NCI-H69 (cell line): ENCODE measurements at regions not wholly inside any gene's neighbourhood (a gene's known extent, or its start where the extent isn't known, plus 50 kb on each side); places are given as distances from the start of the nearest gene placed in this dataset.
A peak's percentile ranks its signal among the peaks of the same experiment; 100 is the strongest.

Source experiments
- DNase-seq: peaks from one replicate; lab custom pipeline; 2025; lab: John Stamatoyannopoulos, UW

DNA sequence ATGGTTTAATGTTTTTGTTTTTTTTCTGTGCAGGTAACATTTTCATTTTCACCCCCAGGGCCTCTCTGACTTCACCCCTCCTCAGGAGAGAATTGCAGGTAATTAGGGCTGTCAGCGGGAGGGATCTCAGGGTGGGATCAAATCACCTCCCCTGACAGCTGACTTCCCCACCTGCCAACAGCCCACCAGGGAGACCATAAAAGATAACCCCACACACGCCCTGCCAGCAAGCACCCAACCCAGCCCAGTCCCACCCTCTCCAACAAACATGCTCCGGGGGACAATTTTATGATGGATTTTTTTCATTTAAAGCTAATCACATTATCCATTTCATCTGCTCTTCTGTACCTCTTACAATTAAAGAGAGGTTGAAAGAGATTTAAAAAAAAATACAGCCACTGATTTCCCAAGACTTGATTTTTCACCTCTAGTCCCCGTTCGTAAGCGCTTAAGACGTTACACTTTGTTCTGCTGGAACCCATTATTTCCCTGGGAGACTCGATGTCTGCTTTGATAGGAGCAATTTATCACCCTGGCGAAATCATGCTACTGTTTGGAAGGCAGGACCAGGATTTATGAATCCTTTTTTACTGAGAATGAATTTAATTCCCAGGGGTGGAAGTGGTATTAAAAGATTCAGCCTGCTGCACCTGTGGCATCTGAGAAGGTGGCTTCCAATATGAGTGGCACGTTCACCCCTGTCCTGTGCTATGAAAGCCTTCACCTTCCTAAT lies 232.9 kb upstream of the ID2 start:
- peak; percentile 89 for DNase-seq

DNA sequence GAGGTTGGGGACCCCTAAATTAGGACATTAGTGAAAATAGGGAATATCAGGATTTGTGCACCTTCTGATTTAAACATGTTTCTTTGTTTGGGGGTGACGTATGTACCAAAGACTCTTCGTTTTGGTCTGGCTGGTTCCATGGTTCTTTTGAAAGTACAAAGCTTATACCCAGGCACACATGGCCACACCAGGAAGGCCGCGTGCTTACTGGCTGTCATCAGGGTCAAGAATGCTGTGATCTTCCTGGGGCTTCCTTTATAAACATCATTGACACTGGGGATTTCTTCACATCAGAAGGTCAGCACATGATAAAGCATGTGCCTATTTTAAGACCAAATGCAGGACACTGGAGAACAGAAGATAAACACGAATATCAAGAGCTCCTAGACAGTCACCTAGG lies 230.6 kb upstream of the ID2 start:
- no peak for DNase-seq

DNA sequence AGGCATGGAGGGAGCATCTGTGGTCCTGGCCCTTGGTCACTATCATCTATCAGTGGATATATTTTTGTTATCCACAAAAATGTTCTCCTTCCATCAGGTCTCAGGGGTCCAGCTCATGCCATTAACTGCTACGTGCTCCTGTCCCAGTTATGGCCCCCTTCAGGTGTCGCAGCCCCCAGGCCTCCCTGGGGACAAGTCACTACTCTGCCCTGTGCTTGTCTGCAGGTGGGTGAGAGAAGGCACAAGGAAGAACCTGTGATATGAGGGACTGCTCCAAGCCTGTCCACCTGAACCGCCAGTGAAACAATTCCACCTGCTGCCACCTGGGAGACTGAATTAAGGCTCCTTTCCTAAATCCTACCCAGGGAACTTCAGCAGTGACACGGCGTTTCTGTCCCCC lies 229.6 kb upstream of the ID2 start:
- DNase-seq: no peak

DNA sequence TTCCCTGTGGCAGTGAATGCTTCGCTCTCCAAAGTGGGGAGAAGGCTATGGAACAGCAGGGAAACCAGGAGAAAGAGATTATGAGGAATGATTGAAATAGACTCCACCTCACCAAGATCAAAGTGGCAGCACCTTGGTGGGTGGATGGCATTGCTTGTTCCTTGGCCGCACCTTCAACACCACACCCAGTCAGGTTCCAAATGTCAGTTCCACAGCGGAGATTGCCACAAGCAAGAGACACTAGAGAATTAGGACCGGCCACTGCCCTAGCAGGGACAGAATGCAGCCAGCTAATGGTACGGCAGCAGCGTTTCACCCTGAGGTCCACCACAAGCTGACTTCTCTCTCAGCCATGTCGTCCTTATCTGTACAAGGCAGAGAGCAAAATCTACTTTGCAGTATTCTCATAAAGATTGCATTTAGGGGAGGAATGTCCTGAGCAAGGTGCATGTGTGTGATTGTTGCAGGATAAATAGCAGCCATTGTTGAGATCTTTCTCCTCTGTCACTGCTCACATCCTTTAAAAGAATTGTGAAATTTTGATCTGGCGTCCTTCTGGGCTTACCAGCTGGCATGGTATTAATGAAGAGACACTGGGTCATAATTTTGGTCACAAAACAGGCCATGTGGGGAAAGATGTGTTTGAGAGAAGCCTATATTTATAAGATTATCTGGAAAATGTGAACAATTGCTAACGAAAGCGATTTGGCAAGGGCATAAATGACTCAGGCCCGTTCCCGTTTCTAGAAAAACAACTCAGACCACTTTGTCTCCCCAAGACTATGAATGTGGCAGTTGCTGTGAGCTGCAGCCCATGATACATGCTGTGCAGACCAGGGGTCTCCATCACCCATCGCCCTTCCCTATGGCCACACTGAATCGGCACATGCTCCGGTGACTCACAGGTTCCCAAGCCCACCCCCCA lies 228.6 kb upstream of the ID2 start:
- DNase-seq: no peak

DNA sequence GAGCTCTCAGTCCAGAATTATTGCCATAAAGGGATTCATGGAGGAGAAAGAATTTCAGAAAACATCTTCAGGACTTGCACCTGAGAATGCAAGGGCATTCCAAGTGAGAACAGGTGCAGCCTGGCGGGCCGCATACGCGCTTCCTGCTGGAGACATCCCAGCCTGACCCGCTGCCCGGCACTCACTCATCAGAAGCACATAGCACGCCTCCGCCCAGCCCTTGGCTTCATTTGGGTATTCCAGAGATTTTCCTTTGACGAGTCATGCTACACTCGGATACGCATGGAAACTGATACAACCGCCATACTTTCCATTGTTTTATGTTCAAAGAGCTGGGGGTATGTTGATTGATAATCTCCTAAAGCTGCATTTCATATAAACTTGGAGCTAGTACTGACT lies 228.0 kb upstream of the ID2 start:
- DNase-seq: no peak

DNA sequence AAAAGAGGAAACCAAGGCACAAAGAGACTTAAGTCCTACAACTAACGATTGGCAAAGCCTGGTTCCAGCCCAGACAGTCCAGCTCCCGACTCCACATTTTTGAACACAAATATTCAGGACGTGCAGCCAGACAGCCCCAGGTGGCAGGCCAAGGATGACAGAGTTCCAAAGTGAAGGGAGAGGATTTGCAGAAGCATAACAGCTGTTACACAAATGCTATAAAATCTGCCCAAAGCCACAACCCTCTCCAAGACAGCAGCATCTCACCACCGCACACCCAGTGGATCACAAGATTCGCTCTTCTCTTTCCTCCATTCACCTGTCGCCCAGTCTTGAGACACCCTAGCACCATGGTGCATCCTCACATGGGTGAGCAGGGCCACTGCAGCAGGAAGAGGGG lies 227.1 kb upstream of the ID2 start:
- DNase-seq: no peak

DNA sequence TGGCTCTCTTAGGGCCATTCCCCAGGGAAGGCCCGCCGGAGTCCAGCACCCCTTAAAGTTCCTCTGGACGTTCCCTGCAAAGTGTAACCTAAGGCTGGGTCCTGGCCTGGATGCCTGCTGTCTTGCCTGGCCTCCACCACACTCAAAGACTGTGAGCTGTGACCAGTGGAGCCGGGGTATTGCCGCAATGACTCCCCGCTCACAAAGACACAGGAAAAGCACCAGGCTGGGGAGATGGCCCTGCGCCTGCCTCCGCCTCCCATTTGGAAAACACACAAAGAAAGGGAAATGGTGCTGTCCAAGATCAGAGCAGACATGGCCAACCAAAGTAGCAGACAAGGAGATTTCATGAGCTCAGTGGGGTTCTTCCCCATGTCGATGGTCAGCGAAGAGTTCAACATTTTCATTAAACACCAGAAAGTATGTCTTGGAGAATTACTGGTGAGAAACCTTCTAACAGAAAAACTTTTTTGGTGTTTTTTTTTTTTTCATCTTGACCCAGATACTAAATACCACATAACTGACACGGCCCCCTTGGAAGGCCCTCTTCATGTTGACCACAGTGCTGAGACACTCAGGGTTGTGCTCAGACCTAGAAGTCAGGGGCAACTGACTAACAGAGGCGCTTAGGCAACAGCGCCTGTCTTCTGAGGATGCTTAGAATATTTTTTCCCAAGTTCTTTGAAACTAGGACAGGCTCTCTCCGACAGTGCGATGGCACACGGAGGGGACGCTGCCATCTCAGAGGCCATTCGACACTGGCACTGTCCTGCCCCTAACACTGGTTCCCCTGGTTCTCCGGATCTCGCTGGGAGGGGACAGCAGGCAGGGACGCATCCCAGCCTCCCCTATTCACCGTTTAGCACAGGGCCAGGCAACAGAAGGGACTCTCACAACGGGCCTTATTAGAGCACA lies 226.4 kb upstream of the ID2 start:
- DNase-seq: no peak

DNA sequence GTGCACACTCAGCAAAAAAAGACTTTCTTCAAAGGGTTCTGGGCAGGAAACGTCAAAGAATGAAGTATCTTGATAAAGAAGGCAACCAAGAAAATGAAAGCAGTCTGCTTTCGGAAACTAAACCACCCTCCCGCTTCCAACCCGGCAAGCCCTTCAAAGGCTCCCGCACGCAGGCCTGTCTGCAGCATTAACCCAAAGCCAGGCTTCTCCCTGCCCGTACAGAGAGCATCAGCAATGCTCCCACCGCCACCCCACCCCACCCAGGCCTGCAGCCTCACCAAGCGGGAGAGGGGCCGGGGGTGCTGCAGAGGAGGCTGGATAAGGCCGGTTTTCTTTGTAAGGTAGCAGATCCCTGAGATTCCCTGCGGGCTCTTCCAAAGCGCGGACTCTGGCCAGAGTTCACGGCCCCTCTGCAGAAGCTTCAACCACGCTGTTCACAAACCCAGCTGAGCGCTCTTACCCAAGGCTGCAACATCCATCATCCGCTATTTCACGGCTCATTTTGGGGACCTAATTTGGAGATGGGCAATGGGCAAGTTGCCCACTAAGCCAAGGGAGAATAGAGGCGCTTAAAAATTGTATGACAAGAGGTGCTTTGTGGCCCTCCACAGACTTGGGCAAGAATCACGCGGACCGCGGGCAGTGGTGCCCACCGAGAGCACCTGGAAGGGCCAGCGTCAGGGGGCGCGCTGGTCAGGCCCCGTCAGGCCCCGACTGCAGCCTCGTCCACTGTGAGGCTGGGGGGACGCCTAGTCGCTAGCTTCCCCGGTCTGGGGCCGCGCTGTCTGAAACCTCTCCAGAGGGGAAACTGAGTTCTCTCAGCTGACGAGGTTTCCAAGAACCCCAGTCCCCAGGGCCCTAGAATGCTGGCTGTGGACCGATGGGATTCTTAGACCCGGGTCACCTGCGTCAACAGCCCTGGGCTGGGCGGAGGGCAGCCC lies 225.4 kb upstream of the ID2 start:
- peak; percentile 16 for DNase-seq

DNA sequence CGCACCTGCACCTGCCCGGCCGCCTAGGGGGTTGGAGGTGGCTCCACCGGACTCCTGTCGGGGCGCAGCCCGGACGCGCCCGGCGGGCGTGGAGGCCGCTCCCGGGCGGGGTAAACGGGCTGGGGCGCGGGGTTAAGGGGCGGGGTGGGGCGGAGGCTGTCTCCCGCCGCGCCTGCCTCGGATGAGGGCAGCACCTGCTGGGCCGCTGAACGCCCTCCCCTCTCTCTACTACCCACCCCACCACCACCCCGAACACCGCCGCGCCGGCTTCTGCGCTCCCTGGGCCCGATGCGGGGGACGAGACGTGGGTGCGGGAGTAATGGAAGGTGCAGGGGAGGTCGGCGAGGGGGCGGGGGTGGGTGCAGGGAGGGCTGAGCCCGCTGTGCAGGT lies 224.8 kb upstream of the ID2 start:
- peak; percentile 75 for DNase-seq

DNA sequence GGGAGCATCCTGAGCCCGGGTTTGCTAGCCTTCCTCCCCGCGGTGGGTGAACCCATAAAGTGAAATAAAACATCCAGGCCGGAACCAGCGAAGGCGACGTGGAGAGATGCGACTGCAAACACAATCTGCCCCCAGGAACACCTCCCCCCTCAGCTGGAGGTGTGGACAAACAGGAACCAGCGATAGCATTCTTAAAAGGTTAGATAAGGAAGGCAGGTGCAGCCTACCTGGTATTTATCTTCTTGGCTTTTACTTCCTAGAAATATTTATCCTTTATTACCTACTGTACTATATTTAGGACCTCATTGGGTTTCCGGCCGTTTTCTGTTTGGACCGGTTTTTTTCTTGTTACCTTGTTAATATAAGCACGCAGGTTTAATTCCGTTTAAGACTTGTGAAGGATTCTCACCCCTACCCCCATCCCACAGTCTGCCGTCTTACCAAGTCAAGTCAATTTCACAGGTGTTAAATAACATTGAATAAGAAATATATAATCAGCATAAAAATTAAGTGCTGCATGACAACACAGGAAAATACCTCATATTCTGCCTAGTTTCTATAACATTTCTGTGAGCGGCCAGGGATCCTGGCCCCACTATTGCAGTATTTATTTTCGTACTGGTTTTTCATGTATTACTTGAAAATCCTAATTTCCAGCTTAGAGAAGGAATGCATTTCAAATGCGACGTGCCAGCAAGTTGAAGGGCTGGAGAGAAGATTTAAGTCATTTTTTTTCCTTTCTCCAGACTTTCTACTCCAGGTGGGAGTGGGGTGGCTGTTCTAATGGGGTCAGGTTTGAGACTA lies 224.0 kb upstream of the ID2 start:
- DNase-seq: peak; percentile 71

DNA sequence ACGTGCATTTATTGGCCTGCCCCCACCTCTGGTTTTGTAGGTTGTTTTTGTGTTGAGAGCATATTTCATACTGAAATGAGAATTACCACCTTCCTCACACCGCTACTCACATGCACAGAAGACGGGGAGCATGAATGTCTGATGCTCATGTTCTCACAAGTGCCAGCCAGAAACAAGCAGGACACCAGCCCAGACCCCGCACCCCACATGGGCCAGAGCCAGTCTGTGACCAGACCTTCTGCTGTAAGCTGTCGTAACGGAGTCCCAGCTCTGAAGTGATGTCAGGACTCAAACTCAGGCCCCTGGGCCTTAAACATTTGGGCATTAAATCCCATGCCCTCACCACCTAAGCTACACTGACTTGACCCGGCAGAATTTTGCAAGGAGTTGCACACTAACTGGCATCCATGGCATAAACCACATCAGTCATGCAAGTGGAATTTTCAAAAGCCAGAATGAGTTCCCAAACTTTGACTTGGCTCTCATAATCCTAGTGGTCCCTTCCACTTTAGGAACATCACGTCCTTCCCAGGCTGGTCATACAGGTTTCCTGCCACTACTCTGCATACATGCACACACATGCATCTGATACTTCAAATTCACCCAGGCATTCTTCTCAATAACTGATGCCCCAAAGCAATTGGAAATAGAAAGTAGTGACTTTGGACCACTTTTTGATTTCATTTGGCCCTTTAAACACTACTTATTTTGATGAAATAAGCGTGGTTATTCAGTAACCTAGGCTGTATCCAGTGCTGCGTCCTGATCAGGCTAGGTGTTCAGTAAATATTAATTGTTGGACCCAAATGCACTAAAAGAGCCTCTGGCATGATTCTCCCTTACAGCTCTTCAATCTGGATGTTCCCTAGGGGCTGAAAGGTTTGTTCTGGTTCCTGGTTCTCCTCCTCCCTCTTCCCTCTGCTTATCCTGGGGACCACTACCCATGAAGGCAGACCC lies 223.1 kb upstream of the ID2 start:
- DNase-seq: no peak

DNA sequence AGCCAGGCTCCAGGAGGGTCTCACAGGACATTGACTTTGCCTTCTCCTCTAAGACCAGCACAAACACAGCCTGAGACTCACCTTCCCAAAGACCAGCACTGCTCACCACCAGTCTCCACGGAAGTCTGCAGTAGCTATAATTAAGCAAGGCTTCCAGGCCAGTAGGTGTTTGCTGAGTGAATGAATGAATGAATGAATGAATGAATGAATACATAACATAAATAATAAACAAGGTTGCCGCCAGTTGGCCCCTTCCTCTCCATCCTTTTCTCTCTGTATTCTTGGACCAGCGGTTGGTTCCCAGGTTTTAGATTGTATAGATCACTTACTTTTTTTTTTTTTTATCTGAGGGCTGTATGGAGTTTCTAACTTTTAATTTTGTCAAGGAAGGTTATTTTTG lies 222.4 kb upstream of the ID2 start:
- DNase-seq: no peak

DNA sequence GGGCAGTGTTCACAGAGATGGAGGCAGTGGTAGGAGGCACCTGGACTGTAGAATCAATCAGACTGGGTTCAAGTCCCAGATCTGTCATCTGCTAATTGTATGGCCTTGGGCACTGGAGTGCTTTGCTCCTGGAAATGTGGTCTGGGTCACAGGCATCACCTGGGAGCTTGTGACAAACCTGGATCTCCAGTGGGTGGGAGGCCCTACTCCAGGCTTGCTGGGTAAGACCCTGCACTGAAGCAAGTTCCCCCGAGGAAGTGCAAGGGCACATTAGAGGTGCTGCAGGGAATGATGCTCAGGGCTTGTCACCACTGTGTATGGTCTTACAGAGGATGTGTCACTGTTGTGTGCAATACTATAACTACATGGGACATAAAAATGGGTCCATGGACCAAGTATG lies 220.5 kb upstream of the ID2 start:
- DNase-seq: no peak

DNA sequence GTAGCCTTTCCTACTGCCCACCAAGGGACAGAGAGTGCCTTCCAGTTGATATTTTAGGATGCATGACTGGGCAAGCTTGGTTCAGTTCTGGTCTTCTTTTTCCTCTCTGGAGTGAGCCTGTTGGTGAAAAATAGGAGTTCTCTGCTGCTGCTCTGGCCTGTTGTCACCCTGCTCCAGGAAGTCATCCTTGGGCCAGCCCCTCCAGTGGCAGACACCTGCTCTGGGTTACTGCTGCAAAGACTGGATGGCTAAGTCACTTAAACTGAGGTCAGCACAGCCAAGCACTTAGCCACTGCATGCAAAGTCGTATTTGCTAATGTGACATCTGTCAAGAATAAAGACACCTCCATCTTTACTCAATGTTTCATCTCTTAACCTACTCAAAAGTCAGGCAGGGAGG lies 219.6 kb upstream of the ID2 start:
- DNase-seq: no peak

DNA sequence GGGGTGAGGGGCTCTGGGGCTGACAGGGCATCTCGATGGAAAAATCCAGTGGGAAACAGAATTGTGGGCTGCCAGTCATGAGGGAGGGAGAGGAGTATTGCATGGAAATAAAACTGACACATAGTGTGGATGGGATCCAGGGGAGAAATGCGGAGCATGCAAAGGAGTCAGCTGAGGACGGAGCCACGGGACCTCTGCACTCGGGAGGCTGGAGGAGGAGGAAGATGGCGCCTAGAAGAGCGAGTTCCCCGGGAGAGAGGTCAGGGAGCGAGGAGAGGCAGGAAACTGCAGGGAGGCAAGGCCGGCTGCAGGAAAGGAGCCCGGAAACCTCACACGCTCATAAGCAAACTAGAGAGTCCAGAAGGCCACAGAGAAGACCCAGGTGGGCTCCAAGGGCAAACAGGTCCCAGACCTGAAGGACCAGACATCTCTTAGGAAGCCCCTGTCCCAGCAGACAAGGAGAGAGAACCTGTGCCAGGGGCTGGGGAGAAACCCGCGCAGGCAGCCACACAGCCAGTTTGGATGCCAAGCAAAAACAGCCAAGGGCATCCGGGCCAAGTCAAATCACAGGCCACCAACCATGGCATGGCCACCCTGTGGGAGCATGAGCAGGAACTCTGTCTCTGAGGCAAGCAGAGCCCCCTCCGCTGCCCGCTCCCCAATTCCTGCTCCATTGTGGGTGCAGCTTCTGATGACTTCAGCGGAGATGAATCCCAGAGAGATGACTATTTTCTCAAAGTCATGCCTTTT lies 218.8 kb upstream of the ID2 start:
- no peak for DNase-seq

DNA sequence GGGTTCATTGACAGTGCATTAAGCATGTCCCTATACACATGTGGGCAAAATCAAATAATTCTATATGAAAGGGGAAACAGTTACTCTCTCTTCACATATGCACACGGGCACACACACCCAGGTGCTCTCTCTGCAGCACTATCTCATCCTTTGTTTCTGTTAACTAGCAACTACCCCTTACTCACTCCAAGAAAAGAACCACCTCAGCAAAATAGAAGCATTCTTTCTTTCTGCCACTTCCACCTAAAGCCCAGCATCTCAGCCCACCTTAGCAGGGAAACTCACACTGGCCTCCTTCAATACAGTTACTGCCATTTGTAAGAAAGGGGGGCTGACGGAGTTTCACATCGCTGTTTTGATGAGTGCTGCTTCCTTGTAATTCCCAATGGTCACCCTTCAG lies 216.3 kb upstream of the ID2 start:
- no peak for DNase-seq

DNA sequence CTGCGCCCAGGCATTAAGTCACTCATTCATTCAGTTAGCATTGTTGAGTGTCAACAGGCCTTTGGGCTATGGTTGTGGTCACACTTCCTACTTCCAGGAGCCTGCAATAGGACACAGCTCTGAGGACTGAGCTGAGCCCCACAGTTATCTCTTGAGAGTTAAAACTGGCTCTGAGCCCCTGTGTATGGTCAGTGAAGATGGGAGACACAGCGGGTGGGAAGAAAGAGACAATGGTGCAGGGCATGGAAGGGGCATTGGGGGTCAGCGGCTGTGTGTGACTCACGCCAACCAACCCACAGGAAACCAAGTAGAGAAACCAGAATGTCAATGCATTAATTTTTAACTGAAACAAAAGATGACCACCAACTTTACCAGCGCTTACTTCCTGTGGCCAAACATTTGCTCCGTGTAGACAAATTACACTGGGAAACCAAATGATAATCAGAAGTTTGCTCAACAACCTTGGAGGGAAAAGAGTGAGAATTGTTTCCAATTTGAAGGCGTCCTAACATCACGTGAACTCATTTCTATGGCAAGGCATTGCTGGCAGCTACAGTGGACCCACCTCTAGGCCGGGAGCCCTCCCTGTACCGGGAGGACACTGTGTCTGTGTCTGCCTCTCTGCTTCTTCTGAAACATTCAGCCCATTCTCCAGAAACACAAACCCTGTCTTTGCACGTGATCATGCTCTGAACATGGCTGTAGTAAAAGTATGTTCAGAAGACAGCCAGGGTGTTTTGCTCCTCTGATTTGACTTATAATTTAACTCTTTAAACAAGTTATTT lies 212.0 kb upstream of the ID2 start:
- DNase-seq: no peak
